Muscle of arm (tissue), 1 donor: ENCODE measurements at regions not wholly inside any gene's neighbourhood (a gene's known extent, or its start where the extent isn't known, plus 50 kb on each side); places are given as distances from the start of the nearest gene placed in this dataset.
"Not testable (repeated sequence)": the region's sequence is repeated elsewhere in the genome, so short reads cannot be mapped to it uniquely, and the experiment has no call there.

Source experiments
- DNase-seq: peaks from one replicate; pipeline ENCODE4 v3.0.0-alpha.2; 2013

DNA sequence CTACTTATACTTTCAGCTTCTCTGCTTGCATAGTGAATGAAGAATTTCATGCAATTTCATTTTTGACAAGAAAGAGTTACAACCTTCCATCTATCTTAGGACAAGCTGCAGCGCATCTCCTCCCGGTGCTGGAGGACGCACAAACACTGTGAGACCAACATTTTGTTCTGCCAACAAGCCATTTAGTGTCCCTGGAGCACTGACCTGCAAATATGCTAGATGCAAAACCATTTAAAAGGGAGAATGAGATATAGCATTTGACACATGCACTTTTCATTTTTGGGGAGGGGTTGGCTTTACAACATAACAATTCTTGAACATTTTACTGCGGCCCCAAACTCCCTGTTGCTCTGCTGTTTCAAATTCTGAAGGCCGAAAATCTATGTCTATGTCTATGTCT is 127.2 kb upstream of the SLC30A5 start:
- no peak for DNase-seq

DNA sequence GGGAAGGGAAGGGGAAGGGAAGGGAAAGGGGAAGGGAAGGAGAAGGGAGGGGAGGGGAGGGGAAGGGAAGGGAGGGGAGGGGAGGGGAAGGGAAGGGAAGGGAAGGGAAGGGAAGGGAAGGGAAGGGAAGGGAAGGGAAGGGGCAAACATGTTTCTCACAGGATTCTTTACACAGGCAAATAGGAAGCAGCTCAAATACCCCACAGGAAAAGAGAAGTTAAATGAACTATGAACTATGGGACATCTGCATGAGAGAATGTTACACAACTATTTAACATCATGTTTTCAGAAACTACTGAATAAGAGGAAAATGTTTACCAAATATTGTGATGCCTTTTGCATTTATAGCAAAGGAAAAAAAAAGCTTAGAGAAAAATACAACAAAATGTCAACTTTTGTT is 125.4 kb upstream of the SLC30A5 start:
- DNase-seq = no peak

DNA sequence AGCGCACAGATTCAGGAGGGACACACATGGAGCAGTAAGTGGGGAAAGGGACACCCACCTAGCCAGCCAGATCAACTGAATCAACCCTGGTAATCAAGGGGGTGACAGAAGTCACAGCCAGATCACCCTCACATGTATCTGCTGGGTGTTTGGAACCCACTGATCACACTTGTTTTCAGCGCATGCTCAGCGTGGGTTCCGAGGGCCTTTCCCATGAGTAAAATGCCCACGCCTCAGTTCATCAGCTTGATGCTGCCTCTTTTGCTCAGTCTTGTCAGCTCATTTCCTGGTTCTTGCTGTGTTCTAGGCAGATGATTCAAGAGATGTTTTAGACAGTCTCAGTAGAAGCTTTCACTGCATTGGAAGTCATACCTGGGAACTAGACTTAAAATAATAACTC is 123.2 kb upstream of the SLC30A5 start:
- no peak for DNase-seq

- no peak for DNase-seq
Observed at GRCh38 chr5:68973696-68974095, 120.1 kb upstream of the SLC30A5 start.

DNA sequence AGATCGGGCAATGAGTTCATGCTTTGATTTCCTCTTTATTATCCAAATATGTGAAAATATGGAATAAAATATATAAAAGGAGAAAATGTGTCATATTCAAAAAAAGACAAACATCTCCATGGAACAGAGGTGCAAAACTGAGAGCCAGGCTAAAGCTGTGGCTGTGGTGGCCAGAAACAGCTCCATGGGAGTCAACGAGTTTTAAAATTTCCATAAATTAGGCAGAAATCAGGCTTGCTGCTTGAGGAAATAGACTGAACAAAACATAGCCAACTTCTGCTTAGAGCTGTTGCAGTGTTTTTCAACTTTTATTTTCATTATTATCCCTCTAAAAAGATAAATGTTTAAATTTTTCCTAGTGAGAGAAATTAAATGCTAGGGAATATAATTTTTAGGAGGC is 110.8 kb upstream of the SLC30A5 start:
- no peak for DNase-seq

DNA sequence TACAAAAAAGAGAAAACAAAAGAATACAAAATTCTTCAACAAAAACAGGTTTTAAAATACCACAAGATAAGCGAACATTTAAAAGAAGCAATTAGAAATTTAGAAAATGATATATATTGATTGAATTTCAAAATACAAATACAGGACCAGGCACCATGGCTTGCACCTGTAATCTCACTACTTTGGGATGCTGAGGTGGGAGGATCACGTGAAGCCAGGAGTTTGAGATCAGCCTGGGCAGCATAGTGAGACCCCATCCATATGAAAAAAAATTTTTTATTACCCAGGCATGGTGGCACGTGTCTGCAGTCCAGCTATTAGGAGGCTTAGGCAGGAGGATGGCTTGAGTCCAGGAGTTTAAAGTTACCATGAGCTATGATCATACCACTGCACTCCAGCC is 109.9 kb upstream of the SLC30A5 start:
- no peak for DNase-seq

DNA sequence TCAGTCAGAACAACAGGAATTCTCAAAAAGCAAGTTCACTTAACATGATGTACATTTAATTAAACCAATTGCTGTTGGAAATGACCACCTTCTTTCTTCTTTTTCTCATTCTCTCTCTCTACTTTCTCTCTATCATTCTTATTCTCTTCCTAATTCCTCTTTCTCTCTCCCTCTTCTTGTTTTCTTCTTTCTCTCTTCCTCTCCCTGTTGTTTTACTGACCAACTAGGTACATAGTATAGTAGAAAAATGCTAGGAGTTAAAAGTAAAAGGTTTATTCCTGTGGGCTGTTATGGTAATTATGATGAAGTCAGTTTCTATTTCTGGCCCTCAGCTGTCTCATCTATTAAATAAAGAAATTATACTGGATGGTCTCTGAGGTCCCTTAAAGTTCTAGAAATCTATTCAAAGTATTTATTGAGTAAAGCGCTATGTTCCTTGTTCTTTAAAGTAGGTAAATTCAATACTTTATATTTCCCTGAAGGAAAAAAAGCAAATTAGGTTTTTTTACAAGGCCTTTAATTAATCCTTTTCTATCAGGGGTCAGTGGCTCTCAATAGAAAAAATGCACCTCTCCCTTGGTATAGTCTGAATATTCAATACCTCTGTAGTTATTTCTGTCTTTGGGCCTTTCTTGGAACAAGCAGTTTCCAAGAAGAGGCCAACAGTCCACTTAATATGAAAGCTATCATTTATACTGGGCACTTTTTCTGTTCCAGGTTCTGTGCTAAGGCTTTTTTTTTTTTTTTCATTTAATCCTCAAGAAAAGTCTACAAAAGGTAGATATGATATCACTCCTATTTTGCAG is 102.3 kb upstream of the SLC30A5 start:
- no peak for DNase-seq

DNA sequence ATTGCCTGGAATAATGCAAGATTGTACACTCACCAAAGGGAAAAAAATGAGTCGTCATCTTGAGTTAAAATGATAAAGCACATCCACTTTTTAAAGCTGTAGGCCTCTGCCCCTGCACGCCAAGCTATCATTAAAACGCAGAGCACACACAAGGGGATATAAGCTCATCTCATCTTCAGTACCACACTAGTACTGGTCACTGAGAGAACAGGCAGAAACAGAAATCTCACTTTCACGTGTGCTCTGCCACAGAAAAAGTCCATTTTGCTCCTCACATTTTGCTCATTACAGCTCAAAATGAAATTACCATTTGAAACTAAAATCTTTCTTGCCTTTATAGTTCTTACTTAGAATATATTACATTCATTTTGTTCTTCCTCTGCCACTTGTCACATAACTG is 99.2 kb upstream of the SLC30A5 start:
- no peak for DNase-seq

- no peak for DNase-seq
Observed at GRCh38 chr5:68995845-68996545, 97.8 kb upstream of the SLC30A5 start.

DNA sequence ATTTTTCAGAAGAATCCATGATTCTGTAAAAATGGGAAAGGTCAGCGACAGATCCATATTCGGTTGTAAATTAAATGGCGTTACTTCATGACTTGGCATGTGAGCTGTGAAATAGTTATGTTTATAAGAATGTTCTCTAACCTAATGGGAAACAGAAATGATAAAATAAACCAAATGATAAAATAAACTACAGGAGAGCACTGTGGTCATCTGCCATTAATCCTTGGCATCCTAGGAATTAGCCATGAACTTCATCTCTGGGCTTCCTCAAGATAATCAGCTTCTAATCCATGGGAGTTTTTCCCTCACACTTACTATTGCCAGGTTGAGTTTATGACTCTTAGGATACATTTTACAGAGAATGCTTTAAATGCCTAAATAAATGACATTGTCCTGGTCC is 94.6 kb upstream of the SLC30A5 start:
- no peak for DNase-seq

- DNase-seq = no peak
Observed at GRCh38 chr5:69000216-69000919, 93.4 kb upstream of the SLC30A5 start.

GRCh38 chr5:69000949-69001348 is 92.9 kb upstream of the SLC30A5 start:
- no peak for DNase-seq

- no peak for DNase-seq
Observed at GRCh38 chr5:69001627-69002026, 92.2 kb upstream of the SLC30A5 start.

GRCh38 chr5:69004127-69004526 is 89.7 kb upstream of the SLC30A5 start:
- DNase-seq = no peak

- DNase-seq = no peak
Observed at GRCh38 chr5:69004676-69005075, 89.1 kb upstream of the SLC30A5 start.

- DNase-seq = no peak
Observed at GRCh38 chr5:69006030-69006429, 87.8 kb upstream of the SLC30A5 start.

GRCh38 chr5:69007163-69007562 is 86.7 kb upstream of the SLC30A5 start:
- peak; percentile 59 for DNase-seq

- DNase-seq = peak; percentile 69
Observed at GRCh38 chr5:69007726-69008368, 86.0 kb upstream of the SLC30A5 start.

GRCh38 chr5:69010476-69010875 is 83.3 kb upstream of the SLC30A5 start:
- no peak for DNase-seq

DNA sequence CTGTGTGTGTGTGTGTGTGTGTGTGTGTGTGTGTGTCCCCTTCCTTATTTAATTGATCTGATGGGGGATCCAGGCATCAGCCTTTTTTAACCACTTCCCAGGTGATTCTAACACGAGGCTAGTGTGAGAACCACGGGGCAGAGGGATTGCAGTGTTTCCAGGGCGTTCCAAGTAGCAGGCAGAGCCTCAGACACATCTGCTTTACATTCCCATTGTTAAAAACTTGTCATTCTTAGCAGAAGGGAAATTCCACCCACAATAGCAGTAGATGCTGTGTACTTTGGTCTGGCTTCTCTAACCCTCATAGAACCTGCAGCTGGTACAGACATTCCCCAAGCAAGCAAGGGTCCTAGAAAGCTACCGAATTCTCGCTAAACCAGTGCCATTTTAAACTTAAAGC is 81.9 kb upstream of the SLC30A5 start:
- DNase-seq = no peak

- no peak for DNase-seq
Observed at GRCh38 chr5:69013481-69013880, 80.3 kb upstream of the SLC30A5 start.

GRCh38 chr5:69014007-69014406 is 79.8 kb upstream of the SLC30A5 start:
- not testable (repeated sequence) for DNase-seq
